PFSK-1 (cell line): ENCODE measurements at regions not wholly inside any gene's neighbourhood (a gene's known extent, or its start where the extent isn't known, plus 50 kb on each side); places are given as distances from the start of the nearest gene placed in this dataset.

Source experiments
- POLR2AphosphoS5 ChIP-seq: IDR thresholded peaks from 2 replicates; pipeline ENCODE4 v1.6.1; 2012; ENCODE audit warnings: low read depth, mild to moderate bottlenecking, control low read depth, low read length, moderate library complexity
- REST ChIP-seq, 2 experiments: IDR thresholded peaks; 2 replicates each; pipeline versions ENCODE4 v1.6.1 to v1.8.0; 2011 to 2012; ENCODE audit warnings: low read depth in 2 of 2, low read length in 2 of 2, control low read depth in 1 of 2, inconsistent platforms in 1 of 2, mild to moderate bottlenecking in 1 of 2, moderate library complexity in 1 of 2; ENCODE audit not compliant: insufficient read depth in 1 of 2
- SIN3A ChIP-seq: IDR thresholded peaks from 2 replicates; pipeline ENCODE4 v1.6.1; 2012; ENCODE audit warnings: mild to moderate bottlenecking, low read length, moderate library complexity, borderline replicate concordance; ENCODE audit not compliant: insufficient read depth

DNA sequence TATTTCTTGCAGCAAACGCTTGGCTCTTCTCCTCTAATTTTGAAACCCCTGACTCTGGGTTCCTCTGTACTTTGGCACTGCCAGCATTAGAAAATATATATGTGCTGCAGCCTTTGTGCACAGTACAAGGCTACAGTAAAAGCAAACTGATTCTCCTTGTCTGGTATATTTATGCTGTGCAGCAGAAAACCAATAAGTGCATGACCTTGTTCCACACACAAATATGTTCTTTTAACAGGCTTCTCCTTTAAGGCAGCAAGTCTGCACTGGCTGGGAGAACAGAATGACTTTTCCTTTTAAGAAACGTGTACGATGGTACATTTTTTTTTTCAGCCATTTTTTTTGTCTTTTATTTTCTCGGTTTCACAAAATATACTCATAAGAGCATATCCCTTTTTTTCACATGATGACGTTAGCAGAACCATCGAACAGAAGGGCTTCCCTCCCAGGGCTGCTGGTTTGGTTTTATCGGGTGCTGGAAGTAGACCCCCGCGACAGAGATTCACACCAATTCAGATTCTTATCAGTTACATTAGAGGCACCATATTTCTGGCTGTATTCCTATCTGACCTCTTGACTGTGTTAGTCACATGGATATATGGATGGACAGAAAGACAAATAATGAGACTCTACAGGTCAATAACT lies 129.9 kb upstream of the ARID1B start:
- TF ChIP-seq POLR2AphosphoS5 (no peak), REST (IDR thresholded peaks at IDR 0.05; ENCODE audit: insufficient read depth in 1 of 2, low read depth in 2 of 2, low read length in 2 of 2) (no peak), SIN3A (no peak)
